ENCODE measurements at regions not wholly inside any gene's neighbourhood (a gene's known extent, or its start where the extent isn't known, plus 50 kb on each side); places are given as distances from the start of the nearest gene placed in this dataset.
A peak's percentile ranks its signal among the peaks of the same experiment; 100 is the strongest.

- Histone ChIP-seq H3K36me3 (no peaks in the 10 kb centered on the region), H3K4me3 (peak overlapping the region; percentile 23 to 41 (median 34)), H3K9me3 (no peaks in the 10 kb centered on the region), H3K27ac (peak overlapping the region; percentile 30 to 65 (median 56)), H3K4me1 (peaks cover 9 to 18% of the 10 kb centered on the region in 2 donors), H3K27me3 (no peaks in the 10 kb centered on the region)
- DNase-seq (peak; percentile 49 to 58), ATAC-seq (peak; percentile 90 to 93)
- intact Hi-C loops (cut with DNase I; ENCODE audit: low total_unique reads), result loop anchor here (5.0 kb wide), 1 partner anchor 77 kb away; no protein-coding TSS in a partner anchor
- TF ChIP-seq POLR2A (IDR thresholded peaks at IDR 0.05) (no peak), CTCF (IDR thresholded peaks at IDR 0.05 in 4 of 5, conservative IDR thresholded peaks at IDR 0.05 in 1 of 5) (no peak)
- in situ Hi-C loops (cut with MboI; ENCODE audit: low sequenced_read_pairs in 4 of 4), result no loop called here
Measured at GRCh38 chr5:172559004-172559932, 81.8 kb upstream of the NEURL1B start.

DNA sequence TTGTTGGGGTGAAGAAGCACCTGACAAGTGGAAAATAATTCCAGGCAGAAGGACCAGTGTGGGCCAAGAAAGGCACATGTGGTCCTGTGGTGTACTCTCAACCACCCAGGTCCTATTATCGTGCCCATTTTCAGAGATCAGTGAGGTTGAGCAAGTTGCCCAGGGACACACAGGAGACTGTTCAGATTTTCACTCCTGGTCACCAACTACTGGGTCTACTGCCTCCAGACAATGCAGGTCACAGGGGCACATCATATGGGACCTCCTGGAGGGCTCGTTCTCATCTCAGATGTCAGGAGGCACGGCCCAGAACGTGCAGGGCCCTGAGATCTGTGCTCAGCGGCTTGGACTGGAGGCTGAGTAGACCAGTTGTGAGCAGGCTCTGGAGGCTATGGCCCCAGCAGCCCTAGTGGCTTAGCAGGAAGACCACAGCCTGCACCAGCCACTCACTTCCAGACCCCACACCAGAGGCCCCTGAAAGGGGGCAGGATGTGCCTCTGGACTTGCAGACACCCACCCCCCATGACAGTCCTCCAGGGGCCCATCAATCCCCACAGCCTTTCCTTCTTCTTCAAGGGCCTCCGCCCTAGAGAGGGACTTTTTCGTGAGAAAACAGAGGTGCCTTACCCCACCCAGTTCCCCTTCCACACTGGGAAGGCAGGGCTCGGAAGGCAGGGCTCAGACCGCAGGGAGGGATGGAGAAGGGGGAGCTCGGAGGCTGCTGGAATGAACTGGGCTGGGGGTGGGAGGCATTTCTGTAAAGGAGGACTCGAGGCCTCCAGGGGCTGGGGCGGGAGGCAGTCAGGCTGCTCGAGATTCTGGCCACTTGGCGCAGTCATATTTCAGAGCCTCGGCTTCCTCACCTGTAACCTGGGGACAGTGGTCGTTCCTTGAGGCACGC is 82.7 kb upstream of the NEURL1B start:
- Histone ChIP-seq H3K4me3 (peak overlapping the region; percentile 23 to 41 (median 34)), H3K27me3 (no peaks in the 10 kb centered on the region), H3K4me1 (peaks cover 9 to 18% of the 10 kb centered on the region in 2 donors), H3K36me3 (no peaks in the 10 kb centered on the region), H3K27ac (peak overlapping the region; percentile 30 to 65 (median 56)), H3K9me3 (no peaks in the 10 kb centered on the region)
- in situ Hi-C loops (cut with MboI; ENCODE audit: low sequenced_read_pairs in 4 of 4), result no loop called here
- intact Hi-C loops (cut with DNase I; ENCODE audit: low total_unique reads), result loop anchor here (5.0 kb wide), 1 partner anchor 76 kb away; no protein-coding TSS in a partner anchor
- DNase-seq, result no peak
- no peak for ATAC-seq
- no peak for TF ChIP-seq POLR2A (IDR thresholded peaks at IDR 0.05)
- TF ChIP-seq CTCF (IDR thresholded peaks at IDR 0.05 in 4 of 5, conservative IDR thresholded peaks at IDR 0.05 in 1 of 5), result no peak

- intact Hi-C loops (cut with DNase I; ENCODE audit: low total_unique reads) (loop anchor here (5.0 kb wide), 1 partner anchor 75 kb away; no protein-coding TSS in a partner anchor), in situ Hi-C loops (cut with MboI; ENCODE audit: low sequenced_read_pairs in 4 of 4) (no loop called here)
- Histone ChIP-seq H3K27ac (peak overlapping the region in 2 of 4 donors; percentile 48 to 65), H3K9me3 (no peaks in the 10 kb centered on the region), H3K36me3 (no peaks in the 10 kb centered on the region), H3K4me3 (no peak overlapping the region), H3K4me1 (peaks cover 9 to 18% of the 10 kb centered on the region in 2 donors), H3K27me3 (no peaks in the 10 kb centered on the region)
- DNase-seq, result no peak
- TF ChIP-seq POLR2A (IDR thresholded peaks at IDR 0.05), result no peak
- TF ChIP-seq CTCF (IDR thresholded peaks at IDR 0.05 in 4 of 5, conservative IDR thresholded peaks at IDR 0.05 in 1 of 5), result no peak
- ATAC-seq, result peak; percentile 10 to 34
Measured at GRCh38 chr5:172556971-172557461, 84.0 kb upstream of the NEURL1B start.

- H3K4me3 ChIP-seq, result no peak overlapping the region
- H3K27me3 ChIP-seq, result no peaks in the 10 kb centered on the region
- ATAC-seq (no peak), DNase-seq (no peak)
- peaks cover 9 to 18% of the 10 kb centered on the region in 2 donors for H3K4me1 ChIP-seq
- in situ Hi-C loops (cut with MboI; ENCODE audit: low sequenced_read_pairs in 4 of 4) (no loop called here), intact Hi-C loops (cut with DNase I; ENCODE audit: low total_unique reads) (loop anchor here (5.0 kb wide), 1 partner anchor 74 kb away; no protein-coding TSS in a partner anchor)
- peak overlapping the region in 1 of 4 donors; percentile 65 for H3K27ac ChIP-seq
- H3K36me3 ChIP-seq, result no peaks in the 10 kb centered on the region
- no peak for TF ChIP-seq CTCF (IDR thresholded peaks at IDR 0.05 in 4 of 5, conservative IDR thresholded peaks at IDR 0.05 in 1 of 5)
- no peak for TF ChIP-seq POLR2A (IDR thresholded peaks at IDR 0.05)
- H3K9me3 ChIP-seq, result no peaks in the 10 kb centered on the region
Measured at GRCh38 chr5:172556262-172556661, 84.8 kb upstream of the NEURL1B start.

Data from gastrocnemius medialis (tissue), 4 donors.